Karpas-422 (cell line): ENCODE measurements at regions not wholly inside any gene's neighbourhood (a gene's known extent, or its start where the extent isn't known, plus 50 kb on each side); places are given as distances from the start of the nearest gene placed in this dataset.

Experiments used
- DNase-seq: peaks from one replicate; pipeline ENCODE4 v3.0.0-alpha.2; 2015
- H2AFZ ChIP-seq: fragments of 200-600 bp; sonication (generic); 2 replicates; pipeline ENCODE4 v1.6.1; 2014; ENCODE audit warnings: antibody characterized with exemption, low read length, mixed read lengths
- H3K27ac ChIP-seq: fragments of 200-600 bp; sonication (generic); 2 replicates; pipeline ENCODE4 v1.5.1; 2014; ENCODE audit warnings: mild to moderate bottlenecking, low read length, moderate library complexity
- H3K27me3 ChIP-seq: fragments of 200-600 bp; sonication (generic); 2 replicates; pipeline ENCODE4 v1.6.1; 2014; ENCODE audit warnings: low read length, mixed read lengths
- H3K36me3 ChIP-seq: fragments of 200-600 bp; sonication (generic); 2 replicates; pipeline ENCODE4 v1.6.1; 2014; ENCODE audit warnings: low read length, mixed read lengths; ENCODE audit not compliant: insufficient read depth
- H3K4me1 ChIP-seq: fragments of 200-600 bp; sonication (generic); 2 replicates; pipeline ENCODE4 v1.6.1; 2014; ENCODE audit warnings: mild to moderate bottlenecking, low read length, mixed read lengths
- H3K4me2 ChIP-seq: fragments of 200-600 bp; sonication (generic); 2 replicates; pipeline ENCODE4 v1.6.1; 2014; ENCODE audit warnings: low read length, low read depth, mild to moderate bottlenecking; ENCODE audit not compliant: poor library complexity, severe bottlenecking
- H3K4me3 ChIP-seq: fragments of 200-600 bp; sonication (generic); 2 replicates; pipeline ENCODE4 v1.5.1; 2014; ENCODE audit warnings: mild to moderate bottlenecking, antibody characterized with exemption, low read length, mixed read lengths
- H3K79me2 ChIP-seq: fragments of 200-600 bp; sonication (generic); 2 replicates; pipeline ENCODE4 v1.6.1; 2014; ENCODE audit warnings: mild to moderate bottlenecking, low read length, mixed read lengths
- H3K9ac ChIP-seq: fragments of 200-600 bp; sonication (generic); 2 replicates; pipeline ENCODE4 v1.6.0; 2014; ENCODE audit warnings: low read length
- H3K9me2 ChIP-seq: fragments of 200-600 bp; sonication (generic), shearing (Covaris generic); replicated peaks from 2 replicates; pipeline ENCODE4 v1.6.0; 2014; ENCODE audit warnings: mild to moderate bottlenecking, low read length, moderate library complexity; ENCODE audit not compliant: insufficient read depth
- H3K9me3 ChIP-seq: fragments of 300-700, 200-600 bp; sonication (generic); 2 replicates; pipeline ENCODE4 v1.6.1; 2014; ENCODE audit warnings: low read length, mixed read lengths
- H4K20me1 ChIP-seq: fragments of 200-600 bp; sonication (generic); 2 replicates; pipeline ENCODE4 v1.6.1; 2014; ENCODE audit warnings: mild to moderate bottlenecking, antibody characterized with exemption, low read length, low read depth; ENCODE audit not compliant: insufficient read depth

DNA sequence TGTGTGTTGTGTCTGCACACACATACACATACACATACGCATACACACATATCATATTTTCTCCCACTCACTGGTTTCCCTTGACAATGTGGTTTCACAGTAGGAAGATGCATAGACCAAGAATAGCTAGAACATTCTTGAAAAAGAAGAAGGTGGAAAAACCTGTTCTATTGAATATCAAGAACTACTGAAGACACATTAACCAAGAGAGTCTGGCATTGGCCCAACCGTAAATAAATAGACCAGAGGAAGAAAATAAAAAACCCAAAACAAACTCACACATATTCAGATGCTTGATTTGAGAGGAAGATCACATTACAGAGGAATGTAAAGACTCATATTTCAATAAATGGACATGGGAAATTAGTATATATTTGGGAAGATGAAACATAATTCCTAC, 311.3 kb downstream of the FOXG1 start:
- Histone ChIP-seq H3K36me3 (no peaks in the 10 kb centered on the region), H3K4me1 (no peaks in the 10 kb centered on the region), H3K9ac (no peak overlapping the region), H3K79me2 (no peaks in the 10 kb centered on the region), H3K4me2 (no peak overlapping the region), H3K9me3 (peaks cover 70% of the 10 kb centered on the region), H4K20me1 (no peaks in the 10 kb centered on the region), H3K9me2 (no peaks in the 10 kb centered on the region), H2AFZ (no peak overlapping the region), H3K4me3 (no peak overlapping the region), H3K27me3 (no peaks in the 10 kb centered on the region), H3K27ac (no peak overlapping the region)
- no peak for DNase-seq

DNA sequence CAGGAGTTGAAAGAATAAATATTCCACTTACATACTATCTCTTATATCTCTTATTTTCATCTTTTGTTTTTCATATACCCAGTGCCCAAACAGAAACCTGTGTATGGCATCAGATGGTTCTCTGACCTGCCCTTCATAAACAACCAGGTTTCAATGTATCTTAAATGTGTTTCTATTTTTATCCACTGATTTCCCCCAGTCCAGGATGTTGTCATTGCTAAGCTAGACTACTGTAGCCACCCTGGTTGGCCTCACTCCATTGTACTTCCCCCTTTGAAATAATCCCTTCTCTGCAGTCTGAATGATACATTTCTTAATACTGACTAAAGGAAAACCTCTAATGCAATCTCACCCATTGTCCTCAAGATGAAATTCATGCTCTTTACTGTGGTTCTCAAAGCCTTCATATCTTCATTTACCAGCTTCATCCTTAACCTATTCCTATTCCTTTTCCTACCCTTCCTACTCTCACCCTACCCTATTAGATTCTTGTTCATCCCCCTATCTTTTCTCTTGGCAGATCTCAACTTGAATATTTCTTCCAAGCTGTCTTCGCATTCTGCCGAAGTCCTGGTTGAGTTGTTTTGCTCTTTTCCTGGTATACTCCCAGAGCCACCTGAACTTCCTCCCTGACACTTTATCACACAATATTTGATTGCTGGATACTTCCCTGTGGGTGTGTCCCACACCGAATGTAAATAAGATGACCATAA, 312.4 kb downstream of the FOXG1 start:
- no peaks in the 10 kb centered on the region for H3K9me2 ChIP-seq
- no peaks in the 10 kb centered on the region for H4K20me1 ChIP-seq
- no peak overlapping the region for H3K4me2 ChIP-seq
- no peaks in the 10 kb centered on the region for H3K79me2 ChIP-seq
- no peaks in the 10 kb centered on the region for H3K36me3 ChIP-seq
- no peak overlapping the region for H3K27ac ChIP-seq
- H3K4me3 ChIP-seq: no peak overlapping the region
- H3K27me3 ChIP-seq: no peaks in the 10 kb centered on the region
- H3K9me3 ChIP-seq: peaks cover 70% of the 10 kb centered on the region
- H3K4me1 ChIP-seq: no peaks in the 10 kb centered on the region
- DNase-seq: no peak
- no peak overlapping the region for H3K9ac ChIP-seq
- H2AFZ ChIP-seq: no peak overlapping the region

DNA sequence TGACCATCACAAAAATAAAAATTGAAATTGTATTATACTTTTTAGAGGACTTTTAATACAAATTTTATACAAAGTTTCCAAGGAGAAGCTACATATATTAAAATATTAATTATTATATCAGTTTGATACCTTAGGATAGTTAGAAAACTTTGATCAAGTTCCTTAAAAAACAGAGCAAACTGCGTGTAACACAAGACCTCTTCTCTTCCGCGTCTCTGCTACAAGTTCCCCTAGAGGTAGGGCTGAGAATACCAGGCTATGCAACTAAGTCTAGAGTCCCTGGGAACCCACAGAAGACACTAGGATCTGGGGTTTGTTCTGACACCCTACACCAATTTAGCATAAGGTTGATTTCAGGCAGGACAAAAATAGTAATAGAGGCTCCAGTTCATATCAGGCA, 319.0 kb downstream of the FOXG1 start:
- H4K20me1 ChIP-seq: no peaks in the 10 kb centered on the region
- H3K36me3 ChIP-seq: no peaks in the 10 kb centered on the region
- no peaks in the 10 kb centered on the region for H3K27me3 ChIP-seq
- peak; percentile 59 for DNase-seq
- H3K4me2 ChIP-seq: no peak overlapping the region
- H3K79me2 ChIP-seq: no peaks in the 10 kb centered on the region
- no peaks in the 10 kb centered on the region for H3K4me1 ChIP-seq
- no peak overlapping the region for H3K4me3 ChIP-seq
- H3K9me3 ChIP-seq: peaks cover 55% of the 10 kb centered on the region
- no peak overlapping the region for H2AFZ ChIP-seq
- no peaks in the 10 kb centered on the region for H3K9me2 ChIP-seq
- no peak overlapping the region for H3K9ac ChIP-seq
- H3K27ac ChIP-seq: no peak overlapping the region

DNA sequence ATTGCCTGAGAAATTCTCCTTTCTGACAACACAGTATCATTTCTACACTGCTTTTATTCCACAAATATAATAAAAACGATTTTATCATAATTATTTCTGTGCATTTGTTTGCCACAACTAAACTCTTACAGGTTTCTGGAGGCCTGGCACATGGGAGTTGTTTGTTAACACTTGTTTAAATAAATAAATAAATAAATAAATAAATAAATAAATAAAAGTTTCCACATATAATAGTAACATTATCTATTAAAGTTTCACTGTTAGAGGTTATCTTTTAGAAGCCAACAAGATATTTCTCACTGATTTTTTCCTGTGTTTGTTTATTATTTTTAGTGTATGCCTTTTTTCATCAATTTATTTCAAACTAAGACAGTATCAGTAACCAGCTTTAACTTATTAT, 323.3 kb downstream of the FOXG1 start:
- H3K27ac ChIP-seq: no peak overlapping the region
- H3K9me3 ChIP-seq: peaks cover 60% of the 10 kb centered on the region
- H3K4me2 ChIP-seq: no peak overlapping the region
- DNase-seq: no peak
- no peaks in the 10 kb centered on the region for H4K20me1 ChIP-seq
- H3K79me2 ChIP-seq: no peaks in the 10 kb centered on the region
- H3K27me3 ChIP-seq: no peaks in the 10 kb centered on the region
- H3K4me1 ChIP-seq: no peaks in the 10 kb centered on the region
- no peak overlapping the region for H3K9ac ChIP-seq
- H3K36me3 ChIP-seq: no peaks in the 10 kb centered on the region
- no peak overlapping the region for H3K4me3 ChIP-seq
- no peaks in the 10 kb centered on the region for H3K9me2 ChIP-seq
- no peak overlapping the region for H2AFZ ChIP-seq

DNA sequence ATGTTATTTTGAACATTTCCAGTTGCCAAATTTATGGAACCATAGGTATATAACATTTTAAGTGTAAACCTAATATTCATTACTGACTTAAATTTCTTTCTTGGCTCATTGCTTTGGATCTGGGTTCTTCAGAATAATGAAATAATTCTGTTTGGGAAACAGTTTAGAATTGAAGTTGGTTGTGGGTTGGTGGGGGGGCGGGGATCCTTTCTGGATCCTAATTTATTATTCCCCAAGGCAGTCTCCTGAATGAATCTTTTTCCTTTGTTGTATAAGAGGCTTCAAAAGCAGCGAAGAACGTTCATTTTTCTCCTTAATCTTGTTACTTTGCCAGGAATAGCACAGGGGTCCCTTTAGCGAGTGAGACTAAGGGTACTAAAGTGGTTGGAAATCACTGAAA, 325.5 kb downstream of the FOXG1 start:
- DNase-seq: no peak
- H3K27ac ChIP-seq: no peak overlapping the region
- H4K20me1 ChIP-seq: no peaks in the 10 kb centered on the region
- no peaks in the 10 kb centered on the region for H3K9me2 ChIP-seq
- H3K4me1 ChIP-seq: no peaks in the 10 kb centered on the region
- no peak overlapping the region for H3K4me2 ChIP-seq
- H3K27me3 ChIP-seq: no peaks in the 10 kb centered on the region
- no peak overlapping the region for H2AFZ ChIP-seq
- no peaks in the 10 kb centered on the region for H3K79me2 ChIP-seq
- no peak overlapping the region for H3K9ac ChIP-seq
- H3K9me3 ChIP-seq: peaks cover 58% of the 10 kb centered on the region
- H3K36me3 ChIP-seq: no peaks in the 10 kb centered on the region
- H3K4me3 ChIP-seq: no peak overlapping the region

DNA sequence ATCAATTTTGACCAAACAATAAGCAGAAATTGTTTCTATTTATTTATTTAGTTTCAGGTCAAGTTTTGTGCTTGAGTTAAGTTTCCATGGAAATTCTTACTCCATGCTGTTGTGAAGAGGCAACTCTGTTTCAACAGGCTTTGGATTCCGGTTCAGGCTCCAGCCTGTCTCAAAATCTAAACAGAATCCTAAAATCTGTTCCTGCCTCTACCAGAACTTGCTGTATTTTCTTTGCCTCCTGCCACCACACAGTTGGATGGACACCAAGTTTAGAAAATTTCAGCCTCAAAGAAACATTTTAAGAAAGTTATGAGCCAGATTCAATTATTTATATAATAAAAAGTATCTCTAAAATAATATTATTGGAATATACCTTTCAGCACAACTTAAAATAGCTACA, 330.9 kb downstream of the FOXG1 start:
- no peak overlapping the region for H3K4me2 ChIP-seq
- H3K9me3 ChIP-seq: peaks cover 55% of the 10 kb centered on the region
- H3K36me3 ChIP-seq: no peaks in the 10 kb centered on the region
- H3K4me3 ChIP-seq: no peak overlapping the region
- H3K9me2 ChIP-seq: no peaks in the 10 kb centered on the region
- H3K9ac ChIP-seq: no peak overlapping the region
- H3K4me1 ChIP-seq: no peaks in the 10 kb centered on the region
- no peak for DNase-seq
- H3K27ac ChIP-seq: no peak overlapping the region
- no peak overlapping the region for H2AFZ ChIP-seq
- no peaks in the 10 kb centered on the region for H3K27me3 ChIP-seq
- no peaks in the 10 kb centered on the region for H4K20me1 ChIP-seq
- no peaks in the 10 kb centered on the region for H3K79me2 ChIP-seq

DNA sequence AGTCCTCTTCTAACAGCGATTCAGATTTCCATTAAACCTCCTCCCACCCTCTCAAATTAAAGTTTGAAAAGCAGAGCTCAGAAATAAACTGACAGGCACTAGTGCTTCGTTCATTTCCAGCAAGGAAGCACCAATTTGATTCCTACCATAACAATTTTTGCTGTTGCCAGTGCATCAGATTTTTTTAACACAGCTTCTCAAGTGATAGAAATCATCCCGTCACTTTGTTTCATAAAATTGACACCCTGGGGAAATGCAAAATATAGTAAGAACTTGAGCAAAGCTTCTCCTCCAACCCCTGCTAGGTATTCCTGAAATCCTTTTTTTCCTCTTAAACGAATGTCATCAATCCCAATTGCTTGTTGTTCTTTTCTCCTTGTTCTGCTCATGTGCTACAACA, 332.1 kb downstream of the FOXG1 start:
- Histone ChIP-seq H4K20me1 (no peaks in the 10 kb centered on the region), H3K79me2 (no peaks in the 10 kb centered on the region), H3K4me3 (no peak overlapping the region), H3K36me3 (no peaks in the 10 kb centered on the region), H2AFZ (no peak overlapping the region), H3K27ac (no peak overlapping the region), H3K9ac (no peak overlapping the region), H3K4me2 (no peak overlapping the region), H3K4me1 (no peaks in the 10 kb centered on the region), H3K9me2 (no peaks in the 10 kb centered on the region), H3K27me3 (no peaks in the 10 kb centered on the region), H3K9me3 (peaks cover 56% of the 10 kb centered on the region)
- DNase-seq: no peak

DNA sequence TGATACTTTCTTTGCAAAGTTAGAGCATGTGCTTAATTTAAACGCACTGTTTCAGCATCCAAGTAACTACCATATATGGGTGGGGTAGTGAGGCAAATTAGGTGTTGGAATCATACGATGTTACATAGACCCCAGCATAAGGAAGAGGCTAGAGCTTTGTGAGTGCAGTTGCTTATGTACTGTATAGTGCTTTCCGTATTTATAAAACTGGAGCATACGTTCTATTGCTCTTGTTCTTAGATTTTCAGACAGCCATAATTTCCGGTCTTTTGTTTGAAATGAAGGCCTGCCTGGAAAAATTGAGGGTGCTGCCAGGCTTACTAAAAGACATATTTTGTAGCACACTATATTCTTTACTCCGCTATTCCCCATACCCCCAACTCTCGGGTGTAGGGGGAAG, 335.7 kb downstream of the FOXG1 start:
- no peaks in the 10 kb centered on the region for H3K36me3 ChIP-seq
- H4K20me1 ChIP-seq: no peaks in the 10 kb centered on the region
- no peak overlapping the region for H2AFZ ChIP-seq
- H3K79me2 ChIP-seq: no peaks in the 10 kb centered on the region
- H3K9me3 ChIP-seq: peaks cover 77% of the 10 kb centered on the region
- H3K4me3 ChIP-seq: no peak overlapping the region
- H3K4me2 ChIP-seq: no peak overlapping the region
- H3K27ac ChIP-seq: no peak overlapping the region
- no peaks in the 10 kb centered on the region for H3K4me1 ChIP-seq
- no peaks in the 10 kb centered on the region for H3K27me3 ChIP-seq
- no peak overlapping the region for H3K9ac ChIP-seq
- DNase-seq: no peak
- no peaks in the 10 kb centered on the region for H3K9me2 ChIP-seq

DNA sequence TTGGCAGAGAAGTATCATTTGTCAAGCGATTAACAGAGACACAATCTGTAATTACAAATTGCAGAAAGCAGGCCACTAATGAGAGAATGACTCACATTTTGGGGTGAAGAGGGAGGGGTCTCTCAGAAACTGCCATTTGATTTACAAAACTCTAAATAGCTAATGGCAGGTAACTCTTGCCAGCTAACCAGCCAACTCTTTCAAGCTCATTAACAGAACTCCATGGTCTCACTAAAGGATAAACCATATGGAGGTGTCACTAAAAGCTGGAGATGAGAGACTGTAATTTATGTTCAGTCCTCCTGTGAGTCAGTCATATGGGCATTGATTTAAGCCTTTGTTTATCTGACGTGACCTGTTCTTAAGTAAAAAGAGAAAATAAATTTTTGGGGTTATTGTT, 336.4 kb downstream of the FOXG1 start:
- H3K27me3 ChIP-seq: no peaks in the 10 kb centered on the region
- H3K9ac ChIP-seq: no peak overlapping the region
- no peak overlapping the region for H3K4me2 ChIP-seq
- H3K9me3 ChIP-seq: peaks cover 81% of the 10 kb centered on the region
- H3K79me2 ChIP-seq: no peaks in the 10 kb centered on the region
- no peak overlapping the region for H3K4me3 ChIP-seq
- H4K20me1 ChIP-seq: no peaks in the 10 kb centered on the region
- no peaks in the 10 kb centered on the region for H3K4me1 ChIP-seq
- H3K36me3 ChIP-seq: no peaks in the 10 kb centered on the region
- no peak overlapping the region for H2AFZ ChIP-seq
- no peaks in the 10 kb centered on the region for H3K9me2 ChIP-seq
- no peak for DNase-seq
- H3K27ac ChIP-seq: no peak overlapping the region
